Adrenal gland (tissue), 9 donors: ENCODE measurements at regions not wholly inside any gene's neighbourhood (a gene's known extent, or its start where the extent isn't known, plus 50 kb on each side); places are given as distances from the start of the nearest gene placed in this dataset.

ENCODE experiments used
- DNase-seq, 7 donors: peaks; one replicate each; pipeline ENCODE4 v3.0.0-alpha.2; 2019 to 2020
- H3K27ac ChIP-seq, 5 donors: fragments of 200-600 bp; sonication (generic) in 4 of 5; 1 replicate in 3 of 5; 2 replicates in 2 of 5; pipeline versions ENCODE4 v1.5.1 to v1.8.0; 2016 to 2020; ENCODE audit warnings: mild to moderate bottlenecking in 1 of 5
- H3K27me3 ChIP-seq: fragments of 200-600 bp; 2 replicates; pipeline ENCODE4 v1.8.0; 2021
- H3K36me3 ChIP-seq, 2 donors: fragments of 200-600 bp; replicated peaks in 1 of 2; 1 replicate in 1 of 2; 2 replicates in 1 of 2; pipeline versions ENCODE4 v1.5.1 to v1.8.0; 2018 to 2022
- H3K4me1 ChIP-seq, 2 donors: fragments of 200-600 bp; replicated peaks in 1 of 2; 1 replicate in 1 of 2; 2 replicates in 1 of 2; pipeline versions ENCODE4 v1.5.1 to v1.8.0; 2018 to 2021
- H3K4me3 ChIP-seq, 4 donors: fragments of 200-600 bp; sonication (generic) in 3 of 4; one replicate each; pipeline ENCODE4 v1.5.1; 2016 to 2018
- H3K9me3 ChIP-seq, 3 donors: fragments of 200-600 bp; sonication (generic) in 1 of 3; replicated peaks in 1 of 3; 1 replicate in 2 of 3; 2 replicates in 1 of 3; pipeline versions ENCODE4 v1.5.1 to v1.8.0; 2016 to 2021
- POLR2A ChIP-seq, 2 donors: fragments of 450-650 bp; IDR thresholded peaks; one replicate each; pipeline ENCODE4 v1.6.1; 2017; ENCODE audit warnings: antibody characterized with exemption in 2 of 2, mild to moderate bottlenecking in 2 of 2, moderate library complexity in 1 of 2
- WGBS, 4 donors: extraction: QIAGEN DNeasy Blood & Tissue Kit in 2 of 4; methylation state at CpG; one replicate each; pipeline versions ENCODE4 v1.1.5 to v1.1.7; 2013 to 2017; 5-methylcytosine and 5-hydroxymethylcytosine counted together
- intact Hi-C, 2 donors: fragments of 100-400 bp; cut with DNase I; formaldehyde crosslinking; loops; one replicate each; pipeline versions ENCODE4 v1.14.1 to v1.15.0; 2022 to 2023
- TF ChIP-seq, protein P1 (sequence below), 6 experiments: fragments of 450-650 bp in 4 of 6; fragments of 200-600 bp in 2 of 6; sonication (generic) in 1 of 6; IDR thresholded peaks; 1 replicate in 5 of 6; 2 replicates in 1 of 6; pipeline versions ENCODE4 v1.5.1 to v1.8.0; 2016 to 2021; ENCODE audit warnings: antibody characterized with exemption in 6 of 6, mild to moderate bottlenecking in 2 of 6, moderate library complexity in 1 of 6
- donor health status: healthy with polysubstance abuse.
- donor health status: Bipolar disorder and iron deficiency.
- donor health status: DM: yes; HTN: yes; CAD: no.
- donor health status: DM: no; HTN: no; CAD: no.
- donor health status: DM: no; HTN: no; CAD: no.

DNA sequence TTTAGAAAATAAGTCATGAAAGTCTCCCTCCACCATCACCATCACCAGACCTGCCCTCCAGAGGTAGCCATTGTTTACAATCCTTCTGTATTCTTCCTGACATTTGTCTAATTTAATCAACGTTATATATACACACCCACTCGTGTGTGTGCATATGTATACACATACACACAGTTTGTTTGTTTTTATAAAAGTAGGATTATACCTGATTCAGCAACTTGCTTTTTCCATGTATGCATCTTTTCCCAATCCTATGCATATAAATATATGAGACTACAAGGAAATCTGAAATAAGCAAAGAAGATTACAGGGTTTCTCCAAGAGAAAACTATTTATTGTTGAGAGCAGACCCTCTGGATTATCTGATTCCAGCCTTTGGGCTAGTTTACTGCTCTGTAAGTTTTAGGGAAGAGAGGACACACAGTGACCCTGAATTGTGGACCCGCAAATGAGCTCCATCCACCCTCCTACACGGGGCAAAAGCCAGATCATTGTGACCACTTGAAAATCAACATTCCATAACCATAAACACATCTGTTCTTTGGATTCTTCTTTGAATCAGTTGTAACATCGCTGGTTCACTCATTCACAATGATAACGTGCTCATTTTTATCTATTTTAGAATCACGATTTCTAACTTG lies 104.3 kb downstream of the CPN2 start:
- H3K9me3 ChIP-seq = no peaks in the 10 kb centered on the region
- TF ChIP-seq, protein P1, sequence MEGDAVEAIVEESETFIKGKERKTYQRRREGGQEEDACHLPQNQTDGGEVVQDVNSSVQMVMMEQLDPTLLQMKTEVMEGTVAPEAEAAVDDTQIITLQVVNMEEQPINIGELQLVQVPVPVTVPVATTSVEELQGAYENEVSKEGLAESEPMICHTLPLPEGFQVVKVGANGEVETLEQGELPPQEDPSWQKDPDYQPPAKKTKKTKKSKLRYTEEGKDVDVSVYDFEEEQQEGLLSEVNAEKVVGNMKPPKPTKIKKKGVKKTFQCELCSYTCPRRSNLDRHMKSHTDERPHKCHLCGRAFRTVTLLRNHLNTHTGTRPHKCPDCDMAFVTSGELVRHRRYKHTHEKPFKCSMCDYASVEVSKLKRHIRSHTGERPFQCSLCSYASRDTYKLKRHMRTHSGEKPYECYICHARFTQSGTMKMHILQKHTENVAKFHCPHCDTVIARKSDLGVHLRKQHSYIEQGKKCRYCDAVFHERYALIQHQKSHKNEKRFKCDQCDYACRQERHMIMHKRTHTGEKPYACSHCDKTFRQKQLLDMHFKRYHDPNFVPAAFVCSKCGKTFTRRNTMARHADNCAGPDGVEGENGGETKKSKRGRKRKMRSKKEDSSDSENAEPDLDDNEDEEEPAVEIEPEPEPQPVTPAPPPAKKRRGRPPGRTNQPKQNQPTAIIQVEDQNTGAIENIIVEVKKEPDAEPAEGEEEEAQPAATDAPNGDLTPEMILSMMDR (IDR thresholded peaks at IDR 0.05) = no peak
- TF ChIP-seq POLR2A (IDR thresholded peaks at IDR 0.05) = no peak
- 89 to 91% (median 90%) methylated on average over 7 of the region's 7 CpGs for WGBS, 4 donors
- H3K4me1 ChIP-seq = peaks cover 0 to 21% of the 10 kb centered on the region in 2 donors
- no peak overlapping the region for H3K27ac ChIP-seq
- DNase-seq = no peak
- no peaks in the 10 kb centered on the region for H3K36me3 ChIP-seq
- H3K4me3 ChIP-seq = no peak overlapping the region
- intact Hi-C loops = no loop called here
- no peaks in the 10 kb centered on the region for H3K27me3 ChIP-seq

DNA sequence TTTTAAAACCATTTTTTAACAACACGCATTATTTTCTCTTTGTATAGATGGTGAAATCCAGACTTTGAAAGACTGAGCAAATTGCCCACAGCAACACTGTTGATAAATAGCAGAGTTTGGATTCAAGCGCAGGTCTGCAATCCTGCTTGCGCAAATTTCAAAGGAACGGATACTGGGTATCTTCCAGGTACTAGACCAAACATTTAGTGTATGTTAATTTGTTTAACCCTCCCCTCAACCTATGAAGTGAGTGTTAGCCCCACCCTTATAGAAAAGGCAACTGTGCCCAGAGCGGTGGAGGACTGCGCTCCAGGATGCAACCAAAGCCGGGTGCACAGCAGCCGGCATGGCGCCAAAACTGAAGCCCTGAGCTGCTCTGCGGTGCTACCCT lies 103.8 kb downstream of the CPN2 start:
- no peak for DNase-seq
- intact Hi-C loops = no loop called here
- H3K4me3 ChIP-seq = no peak overlapping the region
- TF ChIP-seq POLR2A (IDR thresholded peaks at IDR 0.05) = no peak
- TF ChIP-seq, protein P1 (IDR thresholded peaks at IDR 0.05) = no peak
- H3K27me3 ChIP-seq = no peaks in the 10 kb centered on the region
- no peaks in the 10 kb centered on the region for H3K9me3 ChIP-seq
- H3K36me3 ChIP-seq = no peaks in the 10 kb centered on the region
- peaks cover 0 to 21% of the 10 kb centered on the region in 2 donors for H3K4me1 ChIP-seq
- H3K27ac ChIP-seq = no peak overlapping the region
- 91 to 97% (median 96%) methylated on average over 10 of the region's 10 CpGs for WGBS, 4 donors

DNA sequence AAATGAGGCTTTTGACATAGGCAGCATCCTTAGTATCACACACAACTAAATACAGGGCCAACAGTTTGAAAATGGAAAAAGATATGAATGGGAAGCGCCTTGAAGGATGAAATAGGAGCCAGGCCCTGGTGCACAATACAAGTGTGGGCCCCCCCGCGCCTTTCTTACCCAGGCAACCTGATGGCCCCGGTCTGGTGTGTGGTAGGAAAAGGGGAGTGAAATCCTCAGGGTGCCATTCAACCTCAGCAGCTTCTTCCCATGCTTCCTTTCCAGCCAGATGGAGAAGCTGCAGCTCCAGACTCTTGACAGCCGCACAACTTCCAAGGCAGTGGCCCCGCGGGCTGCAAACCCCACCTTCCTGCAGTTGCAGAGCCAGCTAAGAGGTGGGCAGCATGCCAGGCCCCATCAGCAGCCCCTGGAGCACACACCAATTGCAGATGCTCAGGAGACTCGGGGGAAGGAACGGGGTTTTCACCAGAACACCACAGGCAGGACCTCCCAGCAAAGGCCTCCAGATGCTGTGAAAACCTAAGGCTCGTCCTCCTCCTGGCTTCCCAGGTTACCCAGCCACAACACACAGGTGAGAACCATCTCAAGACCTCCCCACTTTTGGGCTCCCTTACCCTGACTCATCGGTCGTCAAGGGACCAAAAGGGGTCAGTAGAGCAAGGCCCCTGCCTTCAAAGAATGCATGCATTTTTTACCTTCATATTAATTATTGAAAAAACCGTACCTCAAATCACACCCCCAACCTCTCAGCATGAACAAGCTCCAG lies 101.6 kb downstream of the CPN2 start:
- WGBS, 4 donors = 65 to 76% (median 69%) methylated on average over 7 to 13 of the region's 13 CpGs
- H3K4me1 ChIP-seq = peaks cover 0 to 21% of the 10 kb centered on the region in 2 donors
- no peak overlapping the region for H3K27ac ChIP-seq
- H3K36me3 ChIP-seq = no peaks in the 10 kb centered on the region
- no peak for DNase-seq
- no peaks in the 10 kb centered on the region for H3K27me3 ChIP-seq
- intact Hi-C loops = no loop called here
- no peak overlapping the region for H3K4me3 ChIP-seq
- no peak for TF ChIP-seq POLR2A (IDR thresholded peaks at IDR 0.05)
- TF ChIP-seq, protein P1 (IDR thresholded peaks at IDR 0.05) = no peak
- no peaks in the 10 kb centered on the region for H3K9me3 ChIP-seq

DNA sequence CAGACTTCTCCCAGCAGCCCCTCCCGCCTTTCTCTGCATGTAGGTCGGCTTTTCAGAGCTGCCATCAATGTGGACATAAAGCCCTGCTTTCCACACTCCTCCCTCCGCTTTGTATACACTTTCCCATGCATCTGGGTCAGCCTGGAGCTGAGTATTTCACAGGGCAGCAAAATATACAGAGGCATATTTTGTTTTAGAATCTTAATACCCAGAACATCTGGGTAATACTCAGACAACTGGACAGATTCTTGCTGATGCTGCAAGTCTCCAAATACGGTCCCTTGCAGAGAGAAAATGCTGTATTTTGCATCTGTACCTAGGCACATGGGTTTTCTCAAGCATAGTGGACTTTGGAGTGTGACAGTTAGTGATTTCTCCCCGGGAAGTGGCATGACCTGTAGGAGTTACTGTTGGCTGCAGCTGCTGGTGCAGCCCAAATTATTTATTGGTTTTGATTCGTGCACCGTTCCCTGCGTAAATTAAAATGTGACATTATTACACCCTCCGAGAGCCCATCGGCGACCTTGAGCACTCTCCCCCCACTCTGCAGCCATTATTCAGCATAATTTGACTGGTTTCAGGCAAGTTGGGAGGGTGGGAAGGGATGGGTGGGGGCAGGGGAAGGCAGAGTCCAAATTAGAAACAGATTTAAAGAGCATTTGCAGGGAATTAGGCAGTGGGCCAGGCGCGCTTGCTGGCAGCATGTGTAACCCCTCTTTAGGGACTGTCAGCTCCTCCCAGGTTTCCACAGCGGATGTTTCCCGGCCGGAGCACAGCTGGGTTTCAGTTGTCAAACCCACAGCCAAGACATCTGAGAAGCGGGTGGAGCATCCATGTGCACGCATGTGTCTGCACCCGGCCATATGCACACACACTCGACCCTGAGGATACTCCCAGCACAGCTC lies 100.8 kb downstream of the CPN2 start:
- intact Hi-C loops = no loop called here
- Histone ChIP-seq H3K9me3 (no peaks in the 10 kb centered on the region), H3K4me1 (peaks cover 0 to 21% of the 10 kb centered on the region in 2 donors), H3K36me3 (no peaks in the 10 kb centered on the region), H3K27ac (peak overlapping the region in 1 of 5 donors; percentile 27), H3K27me3 (no peaks in the 10 kb centered on the region), H3K4me3 (no peak overlapping the region)
- DNase-seq = peak in 4 of 7 donors; percentile 16 to 70 (median 42)
- WGBS, 4 donors = 45 to 63% (median 55%) methylated on average over 13 to 20 of the region's 20 CpGs
- TF ChIP-seq, protein P1 (IDR thresholded peaks at IDR 0.05) = no peak
- no peak for TF ChIP-seq POLR2A (IDR thresholded peaks at IDR 0.05)
